ENCODE measurements at regions not wholly inside any gene's neighbourhood (a gene's known extent, or its start where the extent isn't known, plus 50 kb on each side); places are given as distances from the start of the nearest gene placed in this dataset.
A peak's percentile ranks its signal among the peaks of the same experiment; 100 is the strongest.
"Not testable (repeated sequence)": the region's sequence is repeated elsewhere in the genome, so short reads cannot be mapped to it uniquely, and the experiment has no call there.

DNA sequence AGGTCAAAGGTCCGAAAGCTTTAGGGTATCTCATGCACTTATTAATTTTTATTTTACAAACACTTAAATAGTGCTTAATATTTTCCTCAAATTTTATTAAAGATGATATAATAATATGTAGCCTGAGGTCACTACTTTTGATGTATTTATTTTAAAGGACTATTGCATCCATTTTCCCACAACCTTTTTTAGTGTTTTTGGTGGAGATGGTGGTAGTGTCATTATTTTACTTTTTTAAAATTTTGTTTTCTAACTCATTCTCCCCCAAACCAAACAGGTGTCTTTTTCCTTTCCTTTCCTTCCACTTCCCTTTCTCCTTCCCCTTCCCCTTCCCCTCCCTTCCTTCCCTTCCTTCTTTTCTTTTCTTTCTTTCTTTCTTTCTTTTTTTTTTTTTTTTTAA, 328.6 kb downstream of the CYLC2 start:
- no peak for DNase-seq (ENCODE audit: low read depth)
- TF ChIP-seq, protein P1, sequence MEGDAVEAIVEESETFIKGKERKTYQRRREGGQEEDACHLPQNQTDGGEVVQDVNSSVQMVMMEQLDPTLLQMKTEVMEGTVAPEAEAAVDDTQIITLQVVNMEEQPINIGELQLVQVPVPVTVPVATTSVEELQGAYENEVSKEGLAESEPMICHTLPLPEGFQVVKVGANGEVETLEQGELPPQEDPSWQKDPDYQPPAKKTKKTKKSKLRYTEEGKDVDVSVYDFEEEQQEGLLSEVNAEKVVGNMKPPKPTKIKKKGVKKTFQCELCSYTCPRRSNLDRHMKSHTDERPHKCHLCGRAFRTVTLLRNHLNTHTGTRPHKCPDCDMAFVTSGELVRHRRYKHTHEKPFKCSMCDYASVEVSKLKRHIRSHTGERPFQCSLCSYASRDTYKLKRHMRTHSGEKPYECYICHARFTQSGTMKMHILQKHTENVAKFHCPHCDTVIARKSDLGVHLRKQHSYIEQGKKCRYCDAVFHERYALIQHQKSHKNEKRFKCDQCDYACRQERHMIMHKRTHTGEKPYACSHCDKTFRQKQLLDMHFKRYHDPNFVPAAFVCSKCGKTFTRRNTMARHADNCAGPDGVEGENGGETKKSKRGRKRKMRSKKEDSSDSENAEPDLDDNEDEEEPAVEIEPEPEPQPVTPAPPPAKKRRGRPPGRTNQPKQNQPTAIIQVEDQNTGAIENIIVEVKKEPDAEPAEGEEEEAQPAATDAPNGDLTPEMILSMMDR (IDR thresholded peaks at IDR 0.05; ENCODE audit: insufficient read depth, low read length, severe bottlenecking) = no peak
- Histone ChIP-seq H3K27me3 (ENCODE audit: control insufficient read depth, insufficient read depth, low read length) (no peaks in the 10 kb centered on the region), H3K36me3 (ENCODE audit: control insufficient read depth, insufficient read depth, low read length) (no peaks in the 10 kb centered on the region), H3K4me3 (ENCODE audit: low read depth, low read length) (no peak overlapping the region)
- FAIRE-seq = no peak

- no peak for FAIRE-seq
- Histone ChIP-seq H3K4me3 (ENCODE audit: low read depth, low read length) (no peak overlapping the region), H3K36me3 (ENCODE audit: control insufficient read depth, insufficient read depth, low read length) (no peaks in the 10 kb centered on the region), H3K27me3 (ENCODE audit: control insufficient read depth, insufficient read depth, low read length) (no peaks in the 10 kb centered on the region)
- TF ChIP-seq, protein P1 (IDR thresholded peaks at IDR 0.05; ENCODE audit: insufficient read depth, low read length, severe bottlenecking) = no peak
- no peak for DNase-seq (ENCODE audit: low read depth)
Observed at GRCh38 chr9:103335461-103335860, 340.3 kb downstream of the CYLC2 start.

DNA sequence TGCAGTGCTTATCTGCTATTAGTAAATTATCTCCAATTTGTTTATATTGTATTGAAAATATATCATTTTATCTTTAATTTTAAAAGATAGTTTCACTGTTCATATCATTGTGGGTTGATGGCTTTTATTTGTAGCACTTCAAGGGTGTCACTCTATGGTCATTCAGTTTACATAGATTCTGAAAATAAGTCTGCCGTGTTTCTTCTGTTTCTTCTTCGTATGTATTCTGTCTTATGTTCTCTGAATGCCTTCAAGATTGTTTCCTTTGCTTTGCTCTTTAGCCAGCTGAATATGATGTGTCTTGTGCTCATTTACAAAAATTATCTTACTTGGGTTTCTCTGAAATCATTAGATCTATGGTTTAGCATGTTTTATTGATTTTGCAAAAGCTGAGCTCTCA, 359.9 kb downstream of the CYLC2 start:
- FAIRE-seq = no peak
- no peak for DNase-seq (ENCODE audit: low read depth)
- H3K36me3 ChIP-seq (ENCODE audit: control insufficient read depth, insufficient read depth, low read length) = no peaks in the 10 kb centered on the region
- no peak overlapping the region for H3K4me3 ChIP-seq (ENCODE audit: low read depth, low read length)
- no peaks in the 10 kb centered on the region for H3K27me3 ChIP-seq (ENCODE audit: control insufficient read depth, insufficient read depth, low read length)
- TF ChIP-seq, protein P1 (IDR thresholded peaks at IDR 0.05; ENCODE audit: insufficient read depth, low read length, severe bottlenecking) = no peak

- not testable (repeated sequence) for H3K4me3 ChIP-seq (ENCODE audit: low read depth, low read length); H3K27me3 ChIP-seq (ENCODE audit: control insufficient read depth, insufficient read depth, low read length); H3K36me3 ChIP-seq (ENCODE audit: control insufficient read depth, insufficient read depth, low read length); DNase-seq (ENCODE audit: low read depth); FAIRE-seq
Observed at GRCh38 chr9:103357980-103358379, 362.8 kb downstream of the CYLC2 start.

- H3K36me3 ChIP-seq (ENCODE audit: control insufficient read depth, insufficient read depth, low read length) = no peaks in the 10 kb centered on the region
- no peak overlapping the region for H3K4me3 ChIP-seq (ENCODE audit: low read depth, low read length)
- no peaks in the 10 kb centered on the region for H3K27me3 ChIP-seq (ENCODE audit: control insufficient read depth, insufficient read depth, low read length)
- TF ChIP-seq, protein P1 (IDR thresholded peaks at IDR 0.05; ENCODE audit: insufficient read depth, low read length, severe bottlenecking) = no peak
- FAIRE-seq (no peak), DNase-seq (ENCODE audit: low read depth) (peak; percentile 56)
Observed at GRCh38 chr9:103361906-103362305, 366.8 kb downstream of the CYLC2 start.

DNA sequence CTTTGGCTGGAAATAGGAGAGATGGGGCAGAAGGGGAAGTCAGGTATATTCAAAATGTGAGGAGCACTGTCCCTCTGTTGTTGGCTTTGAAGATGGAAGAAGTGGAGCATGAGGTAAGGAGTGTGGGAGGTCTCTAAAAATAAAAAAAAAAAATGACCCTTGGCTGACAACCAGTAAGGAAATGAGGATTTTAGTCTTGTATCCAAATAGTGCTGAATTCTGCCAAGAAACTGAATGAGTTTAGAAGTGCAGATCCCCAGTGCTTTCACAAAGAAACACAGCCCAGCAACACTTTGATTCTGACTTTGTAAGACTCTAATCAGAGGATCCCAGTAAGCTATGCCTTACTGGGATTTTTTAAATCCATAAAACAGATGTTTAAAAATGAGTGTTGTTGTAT, 367.9 kb downstream of the CYLC2 start:
- Histone ChIP-seq H3K36me3 (ENCODE audit: control insufficient read depth, insufficient read depth, low read length) (no peaks in the 10 kb centered on the region), H3K4me3 (ENCODE audit: low read depth, low read length) (no peak overlapping the region), H3K27me3 (ENCODE audit: control insufficient read depth, insufficient read depth, low read length) (no peaks in the 10 kb centered on the region)
- TF ChIP-seq, protein P1 (IDR thresholded peaks at IDR 0.05; ENCODE audit: insufficient read depth, low read length, severe bottlenecking) = no peak
- FAIRE-seq (no peak), DNase-seq (ENCODE audit: low read depth) (no peak)

Data from bronchial epithelial cell (primary cell).